Neuronal stem cell (in vitro differentiated cells): ENCODE measurements at regions not wholly inside any gene's neighbourhood (a gene's known extent, or its start where the extent isn't known, plus 50 kb on each side); places are given as distances from the start of the nearest gene placed in this dataset.

Experiments
- DNase-seq: peaks from one replicate; pipeline ENCODE4 v3.0.0-alpha.2; 2013; ENCODE audit warnings: low spot score
- H2AFZ ChIP-seq: one replicate; pipeline ENCODE4 v1.6.1; 2013; ENCODE audit warnings: mild to moderate bottlenecking, low read length, inconsistent platforms
- H2AK5ac ChIP-seq: 2 replicates; pipeline ENCODE4 v1.6.1; 2013; ENCODE audit warnings: low read depth, mild to moderate bottlenecking, inconsistent platforms, low read length, moderate library complexity, mixed read lengths
- H2BK120ac ChIP-seq: 2 replicates; pipeline ENCODE4 v1.6.1; 2013; ENCODE audit warnings: low read depth, mild to moderate bottlenecking, inconsistent platforms, low read length, moderate library complexity, mixed read lengths
- H2BK12ac ChIP-seq: one replicate; pipeline ENCODE4 v1.6.1; 2013; ENCODE audit warnings: low read length, inconsistent platforms
- H2BK15ac ChIP-seq: 2 replicates; pipeline ENCODE4 v1.6.1; 2013; ENCODE audit warnings: mild to moderate bottlenecking, low read length, inconsistent platforms, mixed read lengths
- H2BK5ac ChIP-seq: one replicate; pipeline ENCODE4 v1.6.1; 2013; ENCODE audit warnings: inconsistent platforms, mild to moderate bottlenecking, low read length, moderate library complexity
- H3K14ac ChIP-seq: one replicate; pipeline ENCODE4 v1.6.1; 2013; ENCODE audit warnings: low read length, inconsistent platforms
- H3K18ac ChIP-seq: 2 replicates; pipeline ENCODE4 v1.6.1; 2013; ENCODE audit warnings: low read length, inconsistent platforms
- H3K23ac ChIP-seq: 2 replicates; pipeline ENCODE4 v1.6.1; 2013; ENCODE audit warnings: low read depth, mild to moderate bottlenecking, mixed read lengths, low read length, inconsistent platforms; ENCODE audit not compliant: poor library complexity
- H3K27ac ChIP-seq: replicated peaks from 3 replicates; pipeline ENCODE4 v1.5.1; 2013; ENCODE audit warnings: low read length, inconsistent platforms
- H3K27me3 ChIP-seq, 3 experiments: 2 replicates each; pipeline ENCODE4 v1.6.1; 2013; ENCODE audit warnings: low read length in 3 of 3, mild to moderate bottlenecking in 2 of 3, inconsistent platforms in 1 of 3, low read depth in 1 of 3, mixed read lengths in 1 of 3, moderate library complexity in 1 of 3; ENCODE audit not compliant: control insufficient read depth in 3 of 3, insufficient read depth in 3 of 3
- H3K36me3 ChIP-seq, 2 donors: replicated peaks in 1 of 2; 2 replicates each; pipeline ENCODE4 v1.6.1; 2013; ENCODE audit warnings: low read length in 2 of 2; ENCODE audit not compliant: control insufficient read depth in 2 of 2, insufficient read depth in 2 of 2
- H3K4ac ChIP-seq: 2 replicates; pipeline ENCODE4 v1.6.1; 2013; ENCODE audit warnings: inconsistent platforms, mild to moderate bottlenecking, low read length, moderate library complexity
- H3K4me1 ChIP-seq, 2 donors: 1 replicate in 1 of 2; 2 replicates in 1 of 2; pipeline ENCODE4 v1.6.1; 2013; ENCODE audit warnings: low read length in 2 of 2, low read depth in 1 of 2; ENCODE audit not compliant: control insufficient read depth in 2 of 2, insufficient read depth in 1 of 2
- H3K4me2 ChIP-seq: one replicate; pipeline ENCODE4 v1.6.1; 2013; ENCODE audit warnings: mild to moderate bottlenecking, low read length, inconsistent platforms; ENCODE audit not compliant: insufficient read depth, poor library complexity, severe bottlenecking
- H3K4me3 ChIP-seq, 2 donors: 2 replicates each; pipeline ENCODE4 v1.5.1; 2013; ENCODE audit warnings: low read length in 2 of 2, mild to moderate bottlenecking in 2 of 2, inconsistent platforms in 1 of 2, moderate library complexity in 1 of 2
- H3K79me1 ChIP-seq: one replicate; pipeline ENCODE4 v1.6.1; 2013; ENCODE audit warnings: low read depth, mild to moderate bottlenecking, inconsistent platforms, low read length, moderate library complexity
- H3K9ac ChIP-seq: one replicate; pipeline ENCODE4 v1.6.1; 2013; ENCODE audit warnings: mild to moderate bottlenecking, low read depth, low read length, inconsistent platforms; ENCODE audit not compliant: poor library complexity
- H3K9me3 ChIP-seq, 2 donors: replicated peaks in 1 of 2; 2 replicates each; pipeline versions ENCODE3 to v1.6.1; 2013; ENCODE audit warnings: low read length in 2 of 2, mild to moderate bottlenecking in 2 of 2, inconsistent platforms in 1 of 2, low read depth in 1 of 2, mixed read lengths in 1 of 2, moderate library complexity in 1 of 2; ENCODE audit not compliant: control insufficient read depth in 2 of 2, insufficient read depth in 1 of 2
- H4K8ac ChIP-seq: one replicate; pipeline ENCODE4 v1.6.1; 2013; ENCODE audit warnings: low read depth, mild to moderate bottlenecking, inconsistent platforms, low read length, moderate library complexity
- H4K91ac ChIP-seq: one replicate; pipeline ENCODE4 v1.6.1; 2013; ENCODE audit warnings: low read length, low read depth, mild to moderate bottlenecking, inconsistent platforms; ENCODE audit not compliant: poor library complexity
- WGBS, 2 donors: extraction: QIAGEN DNeasy Blood & Tissue Kit; methylation state at CpG; one replicate each; pipeline ENCODE4 v1.1.7; 2013; ENCODE audit warnings: missing lambda C conversion rate in 2 of 2, mixed read lengths in 1 of 2; ENCODE audit not compliant: insufficient read length in 2 of 2, insufficient replicate concordance in 1 of 2; ENCODE audit errors: extremely low coverage in 2 of 2; 5-methylcytosine and 5-hydroxymethylcytosine counted together

DNA sequence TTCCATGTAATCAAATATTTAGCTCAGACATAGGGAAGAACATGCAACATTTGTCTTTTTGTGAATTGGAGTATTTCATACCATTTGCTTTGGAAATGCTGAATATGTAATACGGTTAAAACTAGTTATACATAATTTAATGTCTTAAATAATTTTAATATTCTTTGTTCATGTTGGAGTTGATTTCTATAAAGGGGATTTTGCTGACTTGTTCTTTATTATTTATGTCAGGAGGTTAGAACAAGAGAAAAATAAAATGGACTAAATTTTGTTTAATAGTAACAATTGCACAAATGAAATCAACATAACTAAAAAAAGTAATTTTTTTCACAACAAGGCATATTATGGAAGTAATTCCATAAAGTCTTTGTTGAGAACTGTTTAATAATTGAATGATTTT lies 170.0 kb upstream of the CDH18 start:
- Histone ChIP-seq H3K14ac (no peak overlapping the region), H3K36me3 (no peaks in the 10 kb centered on the region), H3K4ac (no peak overlapping the region), H3K9me3 (no peaks in the 10 kb centered on the region), H3K79me1 (no peaks in the 10 kb centered on the region), H3K9ac (no peak overlapping the region), H3K27me3 (no peaks in the 10 kb centered on the region), H3K23ac (no peak overlapping the region), H3K4me1 (no peaks in the 10 kb centered on the region), H2BK12ac (no peak overlapping the region), H2BK15ac (no peak overlapping the region), H3K4me3 (no peak overlapping the region), H4K8ac (no peak overlapping the region), H2BK5ac (no peak overlapping the region), H2AK5ac (no peak overlapping the region), H2BK120ac (no peak overlapping the region), H3K18ac (no peak overlapping the region), H3K4me2 (no peak overlapping the region), H2AFZ (no peak overlapping the region), H3K27ac (no peak overlapping the region), H4K91ac (no peak overlapping the region)
- no peak for DNase-seq
- WGBS, 2 donors, result no CpG with 5 or more reads among the region's 1 CpG

DNA sequence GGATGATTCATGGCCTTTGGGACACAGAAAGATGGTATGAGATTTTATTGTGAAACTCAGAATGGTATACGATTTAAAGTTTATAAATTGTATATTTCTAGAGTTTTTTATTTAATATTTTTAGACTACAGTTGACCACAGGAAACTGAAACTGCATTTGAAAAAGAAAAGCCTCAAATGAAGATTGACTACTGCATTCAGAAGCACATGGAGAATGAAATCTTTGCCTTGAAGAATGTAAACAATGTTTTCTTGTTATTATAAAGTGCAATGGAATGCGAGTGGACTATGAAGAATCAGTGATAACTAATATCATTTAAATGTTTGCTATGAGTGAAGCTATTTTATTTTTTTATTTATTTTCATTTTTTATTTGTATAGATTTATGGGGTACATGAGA lies 169.1 kb upstream of the CDH18 start:
- no peak overlapping the region for H3K18ac ChIP-seq
- H3K4ac ChIP-seq, result no peak overlapping the region
- no peak overlapping the region for H2BK12ac ChIP-seq
- no peak overlapping the region for H2BK5ac ChIP-seq
- DNase-seq, result no peak
- H3K4me3 ChIP-seq, result no peak overlapping the region
- no peak overlapping the region for H3K9ac ChIP-seq
- no peak overlapping the region for H2AK5ac ChIP-seq
- no peaks in the 10 kb centered on the region for H3K4me1 ChIP-seq
- no peaks in the 10 kb centered on the region for H3K9me3 ChIP-seq
- no peak overlapping the region for H3K27ac ChIP-seq
- no peak overlapping the region for H2BK15ac ChIP-seq
- no peak overlapping the region for H3K4me2 ChIP-seq
- H3K23ac ChIP-seq, result no peak overlapping the region
- WGBS, 2 donors, result no CpG with 5 or more reads among the region's 2 CpGs
- no peak overlapping the region for H3K14ac ChIP-seq
- H4K91ac ChIP-seq, result no peak overlapping the region
- H3K27me3 ChIP-seq, result no peaks in the 10 kb centered on the region
- H3K79me1 ChIP-seq, result no peaks in the 10 kb centered on the region
- no peak overlapping the region for H2AFZ ChIP-seq
- no peaks in the 10 kb centered on the region for H3K36me3 ChIP-seq
- H4K8ac ChIP-seq, result no peak overlapping the region
- no peak overlapping the region for H2BK120ac ChIP-seq

DNA sequence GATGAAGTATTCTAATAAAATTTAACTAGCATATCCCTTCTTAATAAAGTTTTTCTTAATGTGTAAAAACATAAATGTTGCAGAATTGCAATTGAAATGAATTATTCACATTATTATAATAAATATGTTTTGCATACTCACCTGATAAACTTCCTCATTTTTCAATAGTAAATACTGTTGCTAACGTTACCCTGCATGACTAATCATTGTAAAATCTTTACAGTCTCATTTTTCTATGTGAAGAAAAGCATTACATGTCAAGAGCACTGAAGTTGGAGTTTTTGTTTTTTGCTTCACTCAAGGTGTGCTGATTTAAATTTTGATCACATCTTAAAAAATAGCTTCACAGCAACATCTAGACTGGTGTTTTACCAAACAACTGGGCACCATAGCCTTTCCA lies 157.2 kb upstream of the CDH18 start:
- no CpG with 5 or more reads among the region's 1 CpG for WGBS, 2 donors
- no peak for DNase-seq
- Histone ChIP-seq H3K27me3 (peaks cover 0 to 1% (median 0%) of the 10 kb centered on the region in 3 experiments), H3K79me1 (no peaks in the 10 kb centered on the region), H3K4ac (no peak overlapping the region), H2BK5ac (no peak overlapping the region), H2BK12ac (no peak overlapping the region), H3K18ac (no peak overlapping the region), H4K8ac (no peak overlapping the region), H3K27ac (no peak overlapping the region), H3K9ac (no peak overlapping the region), H3K4me2 (no peak overlapping the region), H3K4me1 (no peaks in the 10 kb centered on the region), H4K91ac (no peak overlapping the region), H3K4me3 (no peak overlapping the region), H2AK5ac (no peak overlapping the region), H3K14ac (no peak overlapping the region), H2AFZ (no peak overlapping the region), H3K23ac (no peak overlapping the region), H3K9me3 (no peaks in the 10 kb centered on the region), H2BK120ac (no peak overlapping the region), H2BK15ac (no peak overlapping the region), H3K36me3 (no peaks in the 10 kb centered on the region)

DNA sequence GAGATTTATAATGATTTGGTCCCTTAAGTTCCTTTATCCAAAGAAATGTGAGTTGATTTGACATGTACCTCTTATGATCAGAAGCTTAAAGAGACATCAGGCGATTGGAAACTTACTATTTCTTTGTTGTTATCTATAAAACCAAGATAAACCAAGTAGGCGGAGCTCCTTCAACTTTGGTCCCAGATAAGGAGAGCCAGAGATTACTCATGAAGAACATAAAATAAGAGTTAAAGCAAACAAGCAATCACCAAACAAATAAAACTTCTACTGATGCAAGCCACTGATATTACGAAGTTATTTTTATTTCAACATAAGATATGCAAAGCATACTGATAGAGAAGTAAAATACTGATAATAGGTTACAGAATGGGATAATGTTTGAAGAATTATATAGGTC lies 141.5 kb upstream of the CDH18 start:
- Histone ChIP-seq H3K27me3 (no peaks in the 10 kb centered on the region), H3K27ac (no peak overlapping the region), H3K9ac (no peak overlapping the region), H3K23ac (no peak overlapping the region), H2AK5ac (no peak overlapping the region), H3K4me1 (no peaks in the 10 kb centered on the region), H3K36me3 (no peaks in the 10 kb centered on the region), H3K9me3 (no peaks in the 10 kb centered on the region), H3K4me3 (no peak overlapping the region), H4K91ac (no peak overlapping the region), H2AFZ (no peak overlapping the region), H2BK120ac (no peak overlapping the region), H3K18ac (no peak overlapping the region), H3K4ac (no peak overlapping the region), H2BK5ac (no peak overlapping the region), H4K8ac (no peak overlapping the region), H2BK12ac (no peak overlapping the region), H3K4me2 (no peak overlapping the region), H3K14ac (no peak overlapping the region), H3K79me1 (no peaks in the 10 kb centered on the region), H2BK15ac (no peak overlapping the region)
- no peak for DNase-seq
- no CpG with 5 or more reads among the region's 3 CpGs for WGBS, 2 donors
